Activated CD4-positive, CD25-positive, alpha-beta regulatory T cell (primary cell): ENCODE measurements at regions not wholly inside any gene's neighbourhood (a gene's known extent, or its start where the extent isn't known, plus 50 kb on each side); places are given as distances from the start of the nearest gene placed in this dataset.

Experiments
- DNase-seq, 4 experiments: peaks; one replicate each; lab custom pipeline; 2025; lab: John Stamatoyannopoulos, UW

- DNase-seq, result no peak
Measured at GRCh38 chr7:106196460-106197021, 84.4 kb upstream of the SYPL1 start.

DNA sequence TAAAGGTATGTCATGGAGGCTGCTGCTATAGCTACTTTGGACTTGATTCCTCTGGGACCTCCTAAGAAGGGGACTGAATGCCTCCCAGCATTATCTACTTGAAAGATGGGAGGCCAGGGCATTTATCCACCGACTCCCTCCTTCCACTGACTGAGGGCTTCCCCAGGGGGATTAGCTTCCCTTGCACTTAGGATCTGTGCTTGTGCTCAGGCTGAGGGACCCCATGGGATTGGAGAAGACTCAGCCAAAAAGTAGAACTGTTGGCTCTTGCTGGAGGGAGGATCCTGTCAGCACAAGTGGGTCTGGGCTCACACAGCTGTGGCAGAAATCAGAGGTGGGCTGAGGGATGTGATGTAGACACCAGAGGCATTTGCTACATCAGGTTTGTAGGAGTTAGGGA lies 81.5 kb upstream of the SYPL1 start:
- DNase-seq, result no peak

GRCh38 chr7:106190589-106191330 lies 78.6 kb upstream of the SYPL1 start:
- no peak for DNase-seq

- DNase-seq, result no peak
Measured at GRCh38 chr7:106187613-106188350, 75.7 kb upstream of the SYPL1 start.

DNA sequence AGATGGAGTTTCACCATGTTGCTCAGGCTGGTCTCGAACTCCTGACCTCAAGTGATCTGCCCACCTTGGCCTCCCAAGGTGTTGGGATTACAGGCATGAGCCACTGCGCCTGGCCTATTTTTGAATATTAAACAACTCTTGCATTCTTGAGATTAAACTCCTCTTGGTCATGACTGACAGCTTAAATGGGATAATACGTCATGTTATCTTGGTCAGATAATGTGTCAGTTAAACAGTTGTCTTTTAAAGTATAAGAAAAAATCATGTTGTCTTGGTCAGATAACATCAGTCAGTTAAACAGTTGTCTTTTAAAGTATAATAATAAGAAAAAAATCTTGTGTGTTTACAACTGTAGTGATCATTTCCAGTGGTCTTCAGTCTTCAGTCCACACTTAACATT lies 73.6 kb upstream of the SYPL1 start:
- DNase-seq, result no peak

DNA sequence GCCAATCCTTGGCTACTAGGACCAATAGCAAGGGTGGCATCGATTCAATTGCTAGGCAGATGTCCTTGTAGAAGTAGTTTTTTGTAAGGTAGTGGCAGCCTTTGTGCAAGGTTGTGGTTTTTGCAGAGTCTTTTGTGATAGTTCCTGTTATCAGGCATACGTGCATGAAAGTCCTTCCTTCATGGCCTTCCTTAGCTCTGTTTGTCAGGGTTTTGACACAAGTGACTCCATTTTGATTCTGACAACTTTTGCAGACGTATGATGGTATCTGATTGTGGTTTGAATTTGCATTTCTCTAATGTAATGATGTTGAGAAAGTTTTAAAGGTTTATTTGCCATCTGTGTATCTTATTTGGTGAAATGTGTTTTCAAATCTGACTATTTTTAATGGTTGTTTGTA lies 71.8 kb upstream of the SYPL1 start:
- DNase-seq, result no peak

DNA sequence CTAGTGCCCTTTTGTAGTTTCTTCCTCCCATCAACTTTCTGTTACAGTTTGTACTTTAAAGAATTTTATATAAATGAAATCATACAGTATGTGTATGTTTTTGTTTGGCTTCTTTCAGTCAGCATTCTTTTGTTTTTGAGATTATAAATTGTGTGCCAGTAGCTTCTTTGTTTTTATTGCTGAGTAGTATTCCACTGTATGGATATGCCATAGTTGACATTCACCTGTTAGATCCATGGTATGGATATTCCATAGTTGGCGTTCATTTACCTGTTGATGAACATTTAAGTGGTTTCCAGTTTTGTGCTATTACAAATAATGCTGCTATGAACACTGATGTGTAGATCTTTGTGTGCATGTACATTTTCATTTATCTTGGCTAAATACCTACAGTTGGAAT lies 70.8 kb upstream of the SYPL1 start:
- DNase-seq, result no peak

DNA sequence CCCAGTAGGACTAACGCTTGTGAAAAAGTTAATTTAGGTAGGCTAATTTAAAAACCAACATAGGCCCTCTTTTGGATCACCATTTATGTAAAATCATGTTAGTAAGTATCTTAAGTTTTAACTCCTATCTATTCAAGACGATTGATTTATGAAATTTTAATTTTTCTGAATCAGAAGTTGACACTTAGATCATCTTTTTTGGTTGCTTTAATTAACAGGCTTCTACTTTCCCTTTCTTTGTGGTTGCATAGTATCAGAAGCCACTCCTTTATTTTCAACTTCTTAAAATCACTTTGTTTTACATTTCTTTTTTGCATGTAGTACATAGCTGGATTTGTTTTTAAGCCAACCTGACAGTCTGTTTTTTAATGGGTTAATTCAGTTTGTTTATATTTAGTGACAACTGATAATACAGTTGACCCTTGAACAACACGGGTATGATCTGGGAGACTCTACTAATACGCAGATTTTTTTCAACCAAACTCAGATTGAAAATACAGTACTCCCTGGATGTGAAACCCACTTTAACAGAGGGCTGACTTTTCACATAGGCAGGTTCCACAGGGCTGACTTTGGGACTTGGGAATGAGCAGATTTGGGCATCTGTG lies 69.7 kb upstream of the SYPL1 start:
- DNase-seq, result no peak

DNA sequence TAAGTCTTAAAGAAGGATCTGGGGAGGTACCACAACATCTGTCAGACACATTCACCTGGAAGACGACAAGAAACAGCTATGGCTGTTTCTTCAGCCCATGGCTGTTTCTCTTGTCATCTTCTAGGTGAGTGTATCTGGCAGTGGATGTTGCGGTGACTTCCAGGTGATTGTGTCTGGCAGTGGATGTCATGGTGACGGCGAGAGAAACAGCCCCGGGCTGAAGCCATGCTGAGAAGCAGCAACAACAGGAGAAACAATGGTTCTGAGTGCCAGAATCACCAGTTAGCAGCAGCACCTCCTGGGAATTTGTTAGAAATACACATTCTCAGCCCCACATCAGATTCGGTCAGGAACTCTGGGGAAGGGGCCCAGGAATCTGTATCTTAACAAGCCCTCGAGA lies 68.6 kb upstream of the SYPL1 start:
- no peak for DNase-seq

GRCh38 chr7:106179256-106179655 lies 67.1 kb upstream of the SYPL1 start:
- DNase-seq, result no peak

DNA sequence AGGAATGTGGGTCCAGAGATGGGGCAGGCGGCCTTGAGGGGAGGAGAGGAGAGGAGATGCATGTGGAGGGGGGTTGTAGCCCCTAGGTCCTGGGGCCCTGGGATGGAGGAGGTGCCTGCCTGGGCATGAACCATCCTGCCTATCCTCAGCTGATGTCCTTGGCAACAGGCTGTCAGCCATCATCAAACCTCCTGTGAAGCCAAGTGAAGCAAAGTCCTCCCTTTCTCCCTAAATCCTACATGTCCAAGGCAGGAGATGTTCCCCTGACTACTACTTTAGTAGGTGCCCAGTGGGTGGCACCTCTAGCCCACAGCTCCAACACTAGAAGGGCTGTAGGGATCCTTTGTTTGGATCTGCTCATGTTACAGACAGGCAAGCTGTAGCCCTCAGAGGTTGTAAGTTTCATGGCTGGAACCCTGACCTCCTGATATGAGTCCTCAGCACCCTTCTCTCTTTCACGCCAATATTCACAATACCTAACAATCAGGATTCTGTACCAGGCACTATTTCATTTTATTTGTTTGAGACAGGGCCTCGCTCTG lies 66.6 kb upstream of the SYPL1 start:
- no peak for DNase-seq

GRCh38 chr7:106177738-106178592 lies 65.9 kb upstream of the SYPL1 start:
- no peak for DNase-seq

- DNase-seq, result no peak
Measured at GRCh38 chr7:106177300-106177690, 65.2 kb upstream of the SYPL1 start.

- DNase-seq, result peak; percentile 29 to 57 (median 44)
Measured at GRCh38 chr7:106176414-106177299, 64.5 kb upstream of the SYPL1 start.

DNA sequence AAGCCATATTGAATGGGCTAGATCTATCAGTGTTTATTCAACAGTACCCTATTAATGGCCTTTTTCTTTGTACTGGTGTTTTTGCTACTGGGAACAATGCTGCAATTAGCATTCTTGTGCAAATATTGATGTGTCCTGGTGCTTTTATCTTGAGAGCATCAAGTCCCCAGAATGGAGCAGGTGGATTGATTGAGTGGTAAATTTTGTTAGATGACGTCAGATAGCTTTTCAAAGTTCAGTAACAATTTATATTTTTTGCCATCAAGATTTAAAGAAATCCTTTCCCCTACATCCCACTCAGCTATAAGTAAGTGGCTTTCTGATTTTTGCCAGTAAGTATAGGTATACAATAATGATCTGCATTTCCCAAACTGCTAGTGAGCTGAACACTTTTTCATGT lies 63.4 kb upstream of the SYPL1 start:
- DNase-seq, result no peak

DNA sequence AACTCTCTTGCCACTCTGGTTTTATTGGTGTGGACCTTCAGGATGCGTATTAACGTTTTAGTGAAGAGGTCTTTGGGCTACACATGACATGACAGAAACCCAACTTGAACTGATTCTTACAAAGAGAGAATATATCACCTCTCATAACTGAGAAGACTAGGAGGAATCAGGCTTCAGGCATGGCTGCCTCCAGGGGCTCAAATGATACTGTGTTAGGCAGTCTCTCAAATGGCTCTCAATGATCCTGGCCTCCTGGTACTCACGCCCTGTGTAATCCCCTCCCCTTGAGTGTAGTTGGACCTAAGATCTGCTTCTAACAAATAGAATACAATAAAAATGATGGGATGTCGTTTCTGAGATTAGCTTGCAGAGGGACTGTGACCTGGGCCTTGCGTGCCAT lies 58.5 kb upstream of the SYPL1 start:
- no peak for DNase-seq

- DNase-seq, result no peak
Measured at GRCh38 chr7:106169821-106170610, 57.9 kb upstream of the SYPL1 start.

DNA sequence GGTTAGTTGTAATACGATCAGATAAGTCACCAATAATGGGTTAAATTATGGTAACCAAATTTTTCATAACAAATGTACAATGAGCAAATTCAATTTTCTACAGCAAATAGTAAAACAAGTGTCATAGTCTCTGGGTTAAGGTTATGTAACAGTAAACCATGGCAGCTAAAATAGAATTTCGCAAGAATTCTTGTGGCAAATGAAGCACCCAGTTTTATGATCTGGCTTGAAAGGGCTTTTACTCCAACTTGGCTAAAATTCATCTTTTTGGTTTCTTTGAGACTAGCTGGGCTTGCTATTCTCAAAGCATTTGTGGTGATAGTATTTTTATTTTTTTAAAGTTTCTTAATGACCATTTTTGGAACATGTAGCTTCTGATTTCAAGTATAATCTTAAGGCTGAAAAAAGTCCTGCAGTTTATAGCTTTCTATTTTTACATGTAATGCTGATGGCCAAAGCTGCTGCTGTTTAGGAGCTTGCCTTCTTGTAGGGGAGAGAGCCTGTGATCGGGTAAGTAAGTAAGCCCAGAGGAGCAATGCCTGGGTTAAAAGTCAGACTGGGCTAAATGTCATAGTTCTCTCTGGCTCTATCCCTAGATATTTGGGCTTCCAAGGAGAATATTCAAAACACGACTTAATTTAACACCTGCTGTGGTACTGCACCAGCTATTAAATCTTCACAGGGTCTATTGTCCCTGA lies 55.5 kb upstream of the SYPL1 start:
- DNase-seq, result no peak

DNA sequence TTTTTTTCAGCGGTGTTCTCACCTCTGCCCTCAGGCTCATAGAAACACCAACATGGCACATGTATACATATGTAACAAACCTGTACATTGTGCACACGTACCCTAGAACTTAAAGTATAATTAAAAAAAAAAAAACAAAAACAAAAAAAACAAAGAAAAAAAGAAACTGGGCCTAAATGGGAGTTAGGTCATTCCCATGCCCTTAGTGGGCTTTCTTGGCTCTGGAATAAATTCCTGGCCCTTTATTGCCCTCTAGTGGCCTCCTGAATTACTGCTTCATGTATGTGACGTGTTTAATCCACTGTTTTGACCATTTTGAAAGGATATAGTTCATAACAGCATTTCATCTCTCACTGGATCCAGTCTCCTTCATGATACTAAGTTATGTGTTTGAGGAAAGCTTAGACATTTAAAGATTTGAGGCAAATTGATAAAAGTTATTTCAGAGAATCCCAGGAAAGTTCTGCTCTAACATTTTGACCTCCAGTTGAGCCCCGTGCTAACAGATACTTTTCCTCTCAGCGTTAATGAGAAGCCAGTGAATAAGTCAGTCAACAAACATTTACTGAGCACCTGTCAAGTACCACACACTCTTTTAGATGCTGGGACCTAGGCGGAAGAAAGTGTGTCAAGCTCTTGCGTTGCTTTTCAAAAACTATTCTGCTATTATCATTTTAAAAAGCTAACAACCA lies 54.7 kb upstream of the SYPL1 start:
- peak in 1 of 4 experiments; percentile 1 for DNase-seq
